GM19463 (cell line): ENCODE measurements at regions not wholly inside any gene's neighbourhood (a gene's known extent, or its start where the extent isn't known, plus 50 kb on each side); places are given as distances from the start of the nearest gene placed in this dataset.

Source experiments
- ATAC-seq: cut with Tn5 transposase; IDR thresholded peaks from one replicate; pipeline ENCODE4 v1.9.1; 2021; ENCODE audit warnings: mild to moderate bottlenecking, moderate library complexity; ENCODE audit not compliant: unreplicated experiment

DNA sequence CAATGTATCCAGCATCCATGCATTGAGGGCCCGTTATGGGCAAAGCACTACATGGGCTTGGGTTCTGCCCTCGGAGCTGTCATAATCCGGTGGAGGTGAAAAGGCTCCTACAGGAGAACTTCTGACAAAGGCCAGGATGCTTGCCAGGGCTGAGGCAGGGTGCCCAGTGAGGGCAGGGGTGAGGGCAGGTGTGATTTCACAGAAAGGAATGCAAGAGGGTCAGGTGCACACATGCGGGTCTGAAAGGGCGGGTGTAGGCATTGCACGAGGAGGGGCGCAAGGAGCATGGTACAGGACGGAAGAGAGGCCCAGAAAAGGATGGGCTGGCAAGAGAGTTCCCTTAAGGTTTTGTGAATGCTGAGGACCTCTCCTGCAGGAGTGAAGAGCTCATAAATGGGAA is 348.0 kb downstream of the BTBD3 start:
- ATAC-seq, result no peak

DNA sequence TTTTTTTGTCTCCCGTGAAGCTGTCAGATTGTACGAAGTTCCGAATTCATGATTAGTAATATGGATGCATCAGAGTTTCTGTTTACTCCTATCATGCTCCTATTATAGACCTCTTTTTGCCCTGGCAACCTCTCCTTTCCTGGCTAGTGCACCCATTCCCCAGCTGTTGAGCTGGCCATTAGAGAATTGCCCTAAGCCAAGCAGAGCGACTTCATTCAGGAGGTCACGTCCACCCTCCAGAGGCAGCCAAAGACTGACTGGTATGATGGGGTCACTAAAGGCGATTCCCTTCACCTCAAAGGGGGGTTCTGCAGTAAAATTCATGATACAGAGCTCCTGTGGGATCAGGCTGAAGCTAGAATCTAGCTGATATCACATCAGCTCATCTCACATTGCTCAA is 351.9 kb downstream of the BTBD3 start:
- no peak for ATAC-seq

DNA sequence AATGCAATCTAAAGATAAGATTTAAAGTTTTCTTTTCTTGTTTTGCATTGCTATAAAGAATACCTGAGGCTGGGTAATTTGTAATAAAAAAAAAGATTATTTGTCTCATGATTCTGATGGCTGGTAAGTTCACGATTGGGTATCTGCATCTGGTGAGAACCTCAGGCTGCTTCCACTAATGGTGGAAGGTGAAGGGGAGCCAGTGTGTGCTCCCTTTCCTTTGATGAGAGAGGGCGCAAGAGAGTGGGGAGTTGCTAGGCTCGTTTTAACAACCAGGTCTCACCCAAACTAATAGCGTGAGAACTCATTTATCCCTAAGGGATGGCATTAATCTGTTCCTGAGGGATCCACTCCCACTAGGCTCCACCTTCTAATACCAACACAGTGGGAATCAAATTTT is 353.2 kb downstream of the BTBD3 start:
- no peak for ATAC-seq

DNA sequence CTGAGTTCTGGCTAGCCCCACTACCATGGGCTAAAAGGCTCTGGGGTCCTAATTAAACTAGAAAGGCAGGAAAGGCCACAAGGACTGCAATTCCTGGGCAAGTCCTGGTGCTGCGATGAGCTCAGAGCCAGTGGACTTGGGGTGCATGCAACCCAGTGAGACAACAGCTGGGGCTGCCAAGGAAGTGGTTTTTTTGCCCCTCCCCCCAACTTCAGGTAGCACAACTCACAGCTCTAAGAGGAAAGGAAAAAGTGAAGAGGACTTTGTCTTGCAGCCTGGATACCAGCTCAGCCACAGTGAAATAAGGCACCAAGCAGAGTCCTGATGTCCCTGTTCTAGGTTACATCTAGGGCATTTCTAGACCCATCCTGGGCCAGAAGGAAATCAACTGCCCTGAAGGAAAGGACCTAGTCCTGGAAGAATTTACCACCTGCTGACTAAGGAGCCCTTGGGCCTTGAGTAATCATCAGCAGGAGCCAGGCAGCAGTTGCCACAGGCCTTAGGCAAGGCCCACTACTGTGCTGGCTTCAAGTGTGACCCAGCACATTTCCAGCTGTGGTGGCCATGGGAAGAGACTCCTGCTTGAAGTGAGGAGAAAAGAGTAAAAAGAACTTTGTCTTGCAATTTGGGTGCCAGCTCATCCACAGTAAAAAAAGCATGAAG is 358.4 kb downstream of the BTBD3 start:
- no peak for ATAC-seq

DNA sequence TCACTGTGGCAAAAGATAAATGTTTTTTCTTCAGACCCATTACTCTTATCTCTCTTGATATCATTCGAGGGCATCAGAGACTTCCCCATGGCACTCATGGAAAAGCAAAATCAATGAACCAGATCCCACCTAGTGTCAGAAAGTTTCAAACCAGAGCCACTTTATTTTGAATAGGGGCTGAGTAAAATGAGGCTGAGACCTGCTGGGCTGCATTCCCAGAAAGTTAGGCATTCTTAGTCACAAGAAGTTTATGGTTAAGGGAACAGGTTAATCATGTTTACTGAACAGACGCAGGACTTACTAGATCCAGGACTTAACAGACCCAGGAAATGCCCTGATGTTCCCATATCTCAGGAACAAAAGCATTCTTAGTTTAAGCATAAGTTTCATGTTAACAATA is 369.9 kb downstream of the BTBD3 start:
- no peak for ATAC-seq

DNA sequence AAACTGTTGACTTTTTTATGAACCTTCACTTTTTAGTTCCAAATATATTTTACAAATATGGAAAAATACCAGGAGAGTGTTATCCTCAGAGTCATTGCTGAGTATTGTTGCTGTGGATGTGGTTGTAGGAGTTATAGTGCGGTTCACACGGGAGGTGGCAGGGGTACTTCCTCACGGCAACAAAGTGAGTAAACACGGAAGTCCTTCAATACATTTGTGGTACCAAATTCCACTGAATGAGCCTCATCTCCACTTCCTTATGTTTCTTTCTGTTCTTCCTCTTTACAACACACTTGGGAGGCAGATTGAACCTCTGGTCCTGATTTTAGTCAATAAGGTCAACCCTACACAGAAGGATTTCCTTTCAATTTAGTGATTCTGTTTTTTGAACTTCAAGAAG is 371.8 kb downstream of the BTBD3 start:
- no peak for ATAC-seq

DNA sequence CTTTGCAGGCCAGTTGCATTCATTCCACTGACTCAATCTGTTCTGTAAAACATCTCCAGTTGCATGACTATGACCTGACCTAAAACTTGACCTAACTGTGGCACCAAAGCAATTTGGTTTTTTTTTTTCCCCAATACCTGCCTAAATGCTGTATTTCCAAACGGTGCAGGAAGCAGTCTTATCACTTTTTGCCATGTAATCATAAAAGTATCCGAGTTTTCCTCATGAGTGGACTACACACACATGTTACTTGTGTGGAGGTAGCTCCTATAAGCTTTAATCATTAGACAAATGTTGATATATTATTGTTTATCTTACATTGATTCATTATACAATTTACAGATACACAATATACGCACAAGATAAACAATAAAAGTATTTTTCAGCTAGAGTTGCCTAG is 373.7 kb downstream of the BTBD3 start:
- ATAC-seq, result no peak

DNA sequence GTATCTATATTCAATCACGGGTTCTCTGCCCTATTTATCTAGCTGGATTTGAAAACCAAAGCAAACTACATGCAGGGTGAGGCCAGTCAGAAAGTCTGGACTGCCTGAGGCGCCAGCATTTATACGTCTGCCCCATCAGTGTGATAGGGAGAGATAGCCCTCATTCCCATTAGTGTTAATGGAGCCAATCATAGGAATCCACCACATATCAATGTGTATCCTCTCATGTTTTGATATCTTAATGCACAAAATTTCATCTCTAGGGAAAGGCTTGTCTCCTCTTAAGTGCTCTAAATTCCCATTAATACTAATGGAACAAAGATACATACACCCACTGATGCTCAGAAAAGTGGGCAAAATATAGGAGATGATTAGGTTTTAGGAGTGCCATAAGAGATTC is 376.2 kb downstream of the BTBD3 start:
- ATAC-seq, result no peak

DNA sequence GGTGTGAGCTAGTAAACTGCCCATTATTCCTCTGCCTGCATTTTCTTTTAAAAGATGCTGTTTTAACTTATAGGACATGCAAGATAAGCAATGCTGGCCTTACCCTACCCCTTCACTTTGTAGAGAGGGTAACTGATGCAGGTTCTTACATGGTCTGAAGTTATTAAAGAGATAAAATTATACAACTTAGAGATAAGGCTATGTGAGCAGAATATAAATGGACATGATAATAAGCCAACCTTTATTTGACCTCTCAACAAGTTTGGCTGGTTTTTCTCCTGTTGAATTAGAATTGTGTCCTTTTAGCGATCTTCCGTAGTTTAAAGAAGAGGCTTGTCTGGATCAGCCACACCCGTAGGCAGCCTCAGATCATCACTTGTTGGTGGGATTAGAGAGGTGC is 377.0 kb downstream of the BTBD3 start:
- no peak for ATAC-seq

DNA sequence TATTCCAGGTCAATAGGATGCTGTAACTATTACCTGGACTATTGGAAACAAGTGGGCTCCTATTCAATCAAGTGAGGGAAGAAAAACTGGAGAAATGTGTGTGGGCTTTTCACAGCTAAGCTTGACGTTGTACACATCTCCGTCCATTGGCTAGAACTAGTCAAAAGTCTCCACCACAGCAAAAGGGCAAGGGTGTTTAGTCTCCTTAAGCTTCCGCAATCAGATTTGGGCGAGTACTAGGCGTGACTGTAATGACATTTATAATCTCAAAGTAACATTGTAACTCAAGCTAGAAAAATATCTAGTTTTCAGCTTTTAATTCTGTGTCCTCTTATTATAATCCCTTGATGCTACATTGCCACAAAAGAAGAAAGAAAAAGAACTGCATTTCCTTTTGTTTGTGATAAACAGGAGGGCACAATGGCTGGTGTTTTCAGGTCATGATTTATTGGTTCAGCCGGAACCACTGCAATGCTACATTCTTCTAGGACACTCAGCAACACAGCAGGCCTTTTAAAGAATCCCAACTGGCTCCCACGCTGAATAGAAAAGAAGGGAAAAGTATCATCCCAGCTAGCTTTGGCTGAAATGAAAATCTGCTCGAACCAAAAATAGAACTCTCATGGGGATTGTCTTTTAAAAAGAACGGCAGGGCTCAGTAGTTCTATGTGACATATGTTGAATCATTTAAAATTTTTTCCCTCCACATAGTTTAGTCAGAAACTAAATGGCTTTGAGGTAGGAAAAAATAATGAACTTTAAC is 387.7 kb downstream of the BTBD3 start:
- ATAC-seq, result no peak

DNA sequence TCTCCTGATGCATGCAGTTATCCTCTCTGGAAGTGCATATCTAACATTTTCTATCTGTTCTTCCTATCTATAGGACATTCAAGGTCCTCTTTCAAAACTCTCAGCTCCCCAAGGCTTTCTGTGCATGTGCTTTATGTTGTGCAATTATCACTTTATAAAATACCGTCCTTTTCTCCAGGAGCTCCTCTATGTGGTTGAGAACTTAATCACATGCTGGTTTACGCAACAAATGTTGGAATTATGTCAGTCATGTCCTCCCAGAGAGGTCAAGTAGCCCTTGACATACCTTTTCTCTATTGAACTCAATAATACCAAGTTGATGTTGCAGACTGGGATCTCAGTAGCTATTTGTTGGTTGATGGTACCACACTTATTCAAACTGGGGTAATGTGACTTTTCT is 388.4 kb downstream of the BTBD3 start:
- no peak for ATAC-seq

DNA sequence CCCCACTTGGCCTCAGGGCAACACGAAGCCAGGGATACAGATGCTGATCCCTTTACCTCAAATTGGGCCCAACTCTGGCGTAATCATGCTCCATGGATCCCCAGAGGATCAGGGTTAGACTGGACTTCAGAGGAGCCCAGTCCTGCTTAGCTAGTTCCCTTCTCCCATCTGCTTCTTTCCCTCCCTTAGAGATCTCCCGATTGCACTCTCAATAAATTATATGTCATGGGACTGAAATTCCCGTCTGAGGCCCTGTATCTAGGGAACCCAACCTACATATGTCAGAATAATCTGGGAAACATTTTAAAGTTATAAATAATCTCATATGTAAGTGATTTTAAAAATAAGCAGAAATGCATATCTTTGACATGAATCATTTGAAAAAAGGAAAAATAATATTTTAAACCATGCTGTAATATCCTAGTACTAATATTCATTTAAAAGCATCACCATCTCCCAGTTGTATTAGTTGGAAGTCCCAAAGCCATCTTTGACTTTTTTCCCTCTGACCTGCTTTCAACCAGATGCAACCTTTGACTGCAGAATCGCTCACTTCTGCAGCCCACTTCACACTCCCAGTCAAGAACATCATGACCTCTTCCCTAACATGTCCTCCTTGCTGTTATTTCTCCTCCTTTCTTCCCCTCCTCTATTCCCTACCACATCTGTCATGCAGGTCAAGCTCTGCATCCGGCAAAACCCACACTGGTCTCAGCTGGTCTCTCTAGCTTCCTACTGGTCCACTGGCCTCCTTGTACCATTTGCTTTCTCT is 393.6 kb downstream of the BTBD3 start:
- ATAC-seq, result no peak

DNA sequence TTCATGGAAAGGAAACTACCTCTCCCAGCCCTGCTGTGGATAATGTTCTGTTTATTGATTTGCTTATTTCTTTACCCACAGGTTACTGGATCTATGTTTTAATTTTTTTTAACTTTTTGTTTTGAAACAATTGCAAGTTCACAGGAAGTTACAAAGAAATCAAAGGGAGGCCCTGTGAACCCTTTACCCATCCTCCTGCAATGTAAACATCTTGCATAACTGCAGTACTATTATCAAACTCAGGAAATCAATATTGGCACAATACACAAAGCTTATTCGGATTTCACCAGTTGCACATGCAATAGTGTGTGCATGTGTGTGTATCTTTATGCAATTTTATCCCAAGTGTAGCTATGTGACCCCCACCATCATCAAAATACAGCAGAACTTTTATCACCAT is 398.0 kb downstream of the BTBD3 start:
- ATAC-seq, result no peak

DNA sequence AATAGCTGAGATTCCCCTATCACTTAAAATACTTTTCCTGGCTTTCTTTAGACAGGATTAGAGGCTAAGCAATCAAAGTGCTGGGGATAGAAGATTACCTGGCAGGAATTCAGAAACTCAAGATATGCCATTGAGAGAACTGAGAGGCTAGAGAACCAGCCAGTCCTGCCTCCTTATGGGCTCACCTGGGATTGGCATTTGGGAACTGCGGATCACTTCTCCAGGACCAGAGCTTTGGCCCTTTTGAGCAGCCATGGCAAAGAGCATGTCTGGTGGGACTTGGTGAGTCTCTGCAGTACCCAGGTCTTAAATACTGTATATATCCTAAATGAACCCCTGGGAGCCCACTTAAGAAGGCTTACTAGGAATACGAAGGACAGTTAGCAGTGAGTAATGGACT is 399.1 kb downstream of the BTBD3 start:
- no peak for ATAC-seq

DNA sequence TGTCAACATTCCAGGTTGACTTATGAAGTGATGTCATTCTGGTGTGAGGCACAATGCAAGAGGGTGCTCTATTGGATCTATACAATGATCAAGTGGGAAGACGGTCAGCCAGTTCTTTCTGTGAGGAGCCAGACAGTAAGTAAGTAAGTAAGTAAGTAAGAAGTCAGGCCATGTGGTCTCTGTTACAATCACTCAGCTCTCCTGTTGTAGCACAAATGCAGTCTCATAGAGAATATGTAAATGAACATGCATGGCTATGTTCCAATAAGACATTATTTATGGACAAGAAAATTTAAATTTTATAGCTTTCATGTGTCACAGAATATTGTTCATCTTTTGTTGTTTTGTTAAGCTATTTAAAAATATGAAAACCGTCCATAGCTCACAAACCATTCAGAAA is 399.7 kb downstream of the BTBD3 start:
- no peak for ATAC-seq

DNA sequence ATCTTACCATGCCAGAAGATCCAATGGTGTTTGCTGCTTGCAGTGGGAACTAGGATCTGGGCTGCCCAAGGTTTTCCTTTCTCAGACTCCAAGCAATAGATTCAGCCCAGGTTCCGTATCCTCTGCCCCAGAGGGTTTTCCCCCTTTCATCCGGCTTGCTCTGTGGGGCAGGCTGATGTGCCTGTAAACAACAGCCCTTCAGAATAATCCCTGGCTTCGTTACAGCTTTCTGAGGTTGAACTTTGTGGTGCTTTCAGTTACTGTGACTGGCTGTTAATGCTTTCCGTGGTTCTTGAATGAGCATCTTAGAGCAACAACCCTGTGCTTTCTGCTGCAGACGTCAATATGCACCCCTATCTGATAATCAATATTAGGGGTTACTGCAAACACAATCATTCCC is 400.4 kb downstream of the BTBD3 start:
- no peak for ATAC-seq

DNA sequence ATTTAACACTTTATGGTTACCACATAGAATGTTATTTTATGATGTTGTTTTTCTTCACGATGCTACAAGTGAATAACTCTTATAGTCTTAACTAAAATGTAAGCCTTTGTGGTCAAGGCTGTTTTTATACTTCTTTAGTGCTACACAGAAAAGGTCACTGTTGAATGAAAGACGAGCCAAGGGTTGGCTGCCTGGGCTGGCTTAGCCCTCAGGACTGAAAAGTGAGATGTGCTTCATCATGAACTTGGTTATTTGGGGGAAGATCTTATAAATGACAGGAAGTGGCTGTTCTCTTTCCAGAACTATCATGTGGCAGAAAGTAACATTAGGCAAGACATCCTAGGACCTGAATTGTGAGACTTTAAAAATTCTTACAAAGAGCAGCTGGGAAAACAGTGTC is 404.0 kb downstream of the BTBD3 start:
- no peak for ATAC-seq

DNA sequence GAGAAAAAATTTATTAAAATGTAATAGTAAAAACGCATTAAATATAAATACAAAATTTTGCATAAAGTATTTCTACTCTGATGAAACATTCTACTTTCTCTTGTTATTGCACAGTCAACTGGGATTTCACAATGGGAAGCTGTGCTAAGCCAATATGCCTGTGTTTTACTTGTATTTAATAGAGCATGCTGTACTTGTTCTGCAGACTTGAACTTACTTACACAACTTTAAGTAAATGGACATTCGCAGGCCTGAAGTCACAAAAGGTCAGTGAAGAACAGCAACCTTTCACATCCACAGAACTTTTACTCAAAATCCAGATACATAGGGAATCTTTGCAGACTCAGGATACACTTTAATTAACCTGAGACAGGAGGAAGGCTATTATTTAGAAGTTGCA is 409.5 kb downstream of the BTBD3 start:
- no peak for ATAC-seq

DNA sequence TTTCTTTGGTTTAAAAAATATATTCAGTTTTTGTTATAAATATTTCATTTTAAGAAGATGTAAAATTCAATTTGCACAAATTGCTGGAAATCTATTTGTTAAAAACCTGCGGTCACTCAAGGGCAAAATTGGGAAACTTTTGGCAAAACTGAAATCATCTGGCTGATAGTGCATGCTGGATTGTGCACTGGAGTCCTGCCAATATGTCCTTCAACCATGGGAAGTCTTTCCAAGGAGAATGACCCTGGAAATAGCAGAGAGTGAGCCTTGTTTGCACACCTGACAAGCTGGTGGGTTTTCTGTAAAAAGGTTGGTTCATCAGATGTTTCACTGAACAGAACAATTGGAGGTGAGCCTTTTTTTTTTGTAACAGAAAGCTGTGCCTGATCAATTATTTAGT is 413.5 kb downstream of the BTBD3 start:
- ATAC-seq, result no peak

DNA sequence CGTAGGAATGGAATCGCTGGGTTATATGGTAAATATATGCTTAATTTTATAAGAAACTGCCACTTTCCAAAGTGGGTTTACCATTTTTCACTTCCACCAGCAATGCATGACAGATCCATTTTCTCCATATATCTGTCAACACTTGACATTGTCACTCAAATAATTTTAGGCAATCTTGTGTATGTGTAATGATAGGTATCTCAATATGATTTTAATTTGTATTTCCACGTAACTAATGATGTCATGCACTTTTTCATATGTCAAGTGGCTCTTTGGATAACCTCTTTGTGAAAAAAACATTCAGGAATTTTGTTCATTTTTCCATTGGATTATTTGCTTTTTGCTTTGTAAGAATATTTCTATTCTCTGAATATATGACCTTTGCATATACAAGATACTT is 419.9 kb downstream of the BTBD3 start:
- ATAC-seq, result no peak

DNA sequence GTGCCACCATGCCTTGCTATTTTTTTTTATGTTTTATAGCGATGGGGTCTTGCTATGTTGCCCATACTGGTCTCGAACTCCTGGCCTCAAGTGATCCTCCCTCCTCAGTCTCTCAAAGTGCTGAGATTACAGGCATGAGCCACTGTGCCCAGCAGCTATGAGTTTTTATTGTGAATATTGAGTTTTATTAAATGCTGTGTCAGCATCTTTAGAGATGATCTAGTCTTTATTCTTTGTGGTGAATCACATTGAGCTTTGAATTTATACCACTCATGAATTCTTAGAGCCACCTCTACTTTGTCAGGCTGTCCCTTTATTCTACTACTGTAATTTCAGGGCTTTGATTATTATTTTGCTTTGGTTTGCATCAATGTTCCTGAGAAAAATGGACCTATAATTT is 428.3 kb downstream of the BTBD3 start:
- no peak for ATAC-seq

DNA sequence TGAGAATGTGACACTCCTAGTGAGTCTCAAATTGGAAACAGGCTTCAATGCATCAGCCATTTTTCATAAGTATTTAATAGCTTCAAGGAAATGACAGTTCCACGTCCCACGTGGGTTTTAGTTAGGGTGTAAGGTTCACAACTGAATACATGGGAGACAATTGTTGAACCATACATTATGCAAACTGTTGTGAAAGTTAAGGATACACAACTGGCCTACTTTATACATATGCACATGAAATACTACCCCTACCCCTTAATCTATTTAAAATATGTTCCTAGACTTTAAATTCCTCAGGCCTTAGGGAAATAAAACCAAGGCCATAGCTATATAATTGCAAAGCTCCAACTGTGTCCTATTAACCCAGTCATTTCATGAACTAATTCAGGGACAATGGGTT is 436.1 kb downstream of the BTBD3 start:
- no peak for ATAC-seq
